OCI-LY7 (cell line): ENCODE measurements at regions not wholly inside any gene's neighbourhood (a gene's known extent, or its start where the extent isn't known, plus 50 kb on each side); places are given as distances from the start of the nearest gene placed in this dataset.

Experiments used
- BruUV-seq: library from RNA; stranded (reverse); fragments of 400-500 nt; replicated peaks from 2 replicates; lab custom pipeline; 2021; lab: Mats Ljungman, UMichigan
- CTCF ChIA-PET: fragments of 300-600 bp; sonication (Branson Sonifier 250); formaldehyde crosslinking; loops from one replicate; lab custom pipeline; 2022; ENCODE audit warnings: antibody characterized with exemption; ENCODE audit not compliant: unreplicated experiment; lab: Charles Lee
- POLR2A ChIA-PET: fragments of 300-600 bp; sonication (Branson Sonifier 250); formaldehyde crosslinking; loops from one replicate; lab custom pipeline; 2022; ENCODE audit warnings: antibody characterized with exemption; lab: Charles Lee
- DNase-seq: peaks from one replicate; pipeline ENCODE4 v3.0.0-alpha.2; 2015; ENCODE audit warnings: low spot score
- H2AFZ ChIP-seq: fragments of 200-600 bp; sonication (generic), shearing (Covaris generic); 2 replicates; pipeline ENCODE4 v1.6.1; 2014; ENCODE audit warnings: mild to moderate bottlenecking, antibody characterized with exemption, low read length, moderate library complexity
- H3K27ac ChIP-seq: fragments of 200-600 bp; sonication (generic); 2 replicates; pipeline ENCODE4 v1.5.1; 2014; ENCODE audit warnings: mixed run types, low read depth, mild to moderate bottlenecking, moderate library complexity, low read length, inconsistent platforms; ENCODE audit not compliant: poor library complexity, severe bottlenecking
- H3K36me3 ChIP-seq: fragments of 200-600 bp; sonication (generic); 2 replicates; pipeline ENCODE4 v1.6.1; 2014; ENCODE audit warnings: mild to moderate bottlenecking, antibody characterized with exemption, low read length, moderate library complexity, mixed read lengths; ENCODE audit not compliant: insufficient read depth
- H3K4me1 ChIP-seq: fragments of 200-600 bp; sonication (generic); 2 replicates; pipeline ENCODE4 v1.5.1; 2014; ENCODE audit warnings: mild to moderate bottlenecking, low read length; ENCODE audit not compliant: insufficient read depth, poor library complexity, severe bottlenecking
- H3K4me2 ChIP-seq: fragments of 200-600 bp; sonication (generic); 2 replicates; pipeline ENCODE4 v1.6.1; 2014; ENCODE audit warnings: mild to moderate bottlenecking, low read length
- H3K4me3 ChIP-seq: fragments of 200-600 bp; sonication (generic); 2 replicates; pipeline ENCODE4 v1.5.1; 2014; ENCODE audit warnings: mild to moderate bottlenecking, low read depth, low read length; ENCODE audit not compliant: poor library complexity, severe bottlenecking
- H3K79me2 ChIP-seq: fragments of 200-600 bp; sonication (generic); 2 replicates; pipeline ENCODE4 v1.6.1; 2016; ENCODE audit warnings: low read depth, mild to moderate bottlenecking, low read length, moderate library complexity, mixed read lengths; ENCODE audit not compliant: insufficient read depth
- H3K9me2 ChIP-seq: fragments of 200-600 bp; sonication (generic); 2 replicates; pipeline ENCODE4 v1.6.1; 2016; ENCODE audit warnings: mild to moderate bottlenecking, low read length, mixed read lengths; ENCODE audit not compliant: insufficient read depth
- H3K9me3 ChIP-seq: fragments of 200-600 bp; sonication (generic); 2 replicates; pipeline ENCODE4 v1.6.1; 2014; ENCODE audit warnings: mild to moderate bottlenecking, mixed run types, low read length, mixed read lengths
- H4K20me1 ChIP-seq: fragments of 200-600 bp; sonication (generic); 2 replicates; pipeline ENCODE4 v1.6.1; 2014; ENCODE audit warnings: mild to moderate bottlenecking, antibody characterized with exemption, low read length, moderate library complexity, mixed read lengths; ENCODE audit not compliant: insufficient read depth
- EZH2phosphoT487 ChIP-seq: fragments of 200-600 bp; sonication (generic); IDR thresholded peaks from 2 replicates; pipeline ENCODE4 v1.6.1; 2018; ENCODE audit warnings: low read depth, borderline replicate concordance, mild to moderate bottlenecking, mixed run types, antibody characterized with exemption, low read length, moderate library complexity, mixed read lengths
- intact Hi-C: fragments of 100-400 bp; cut with micrococcal nuclease; formaldehyde crosslinking; loops from one replicate; pipeline ENCODE4 v1.10.0; 2022; ENCODE audit not compliant: unreplicated experiment
- TF ChIP-seq, protein P1 (sequence below): fragments of 200-600 bp; sonication (generic); conservative IDR thresholded peaks from 2 replicates; pipeline ENCODE4 v1.5.1; 2014; ENCODE audit warnings: mild to moderate bottlenecking, antibody characterized with exemption, low read length, moderate library complexity, mixed read lengths

DNA sequence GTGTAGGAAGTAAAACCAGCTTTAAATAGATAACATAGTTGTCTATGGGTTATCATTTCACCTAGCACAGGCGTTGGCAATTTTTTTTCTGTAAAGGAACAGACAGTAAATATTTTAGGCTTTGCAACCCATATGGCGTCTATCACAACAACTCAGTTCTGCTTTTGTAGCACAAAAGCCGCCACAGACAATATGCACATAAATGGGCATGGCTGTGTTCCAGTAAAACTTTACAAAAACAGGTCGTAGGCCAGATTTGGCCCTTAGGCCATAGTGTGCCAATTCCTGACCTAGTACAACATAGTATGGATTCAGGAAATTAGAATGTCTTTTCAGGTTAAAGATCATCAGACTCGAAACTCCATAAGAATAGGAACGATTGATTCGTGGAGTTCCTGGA, 265.3 kb upstream of the GK2 start:
- 0 out of 2 replicates have a peak, but pooled peaks cover 4% of the 10 kb centered on the region for H3K9me3 ChIP-seq

DNA sequence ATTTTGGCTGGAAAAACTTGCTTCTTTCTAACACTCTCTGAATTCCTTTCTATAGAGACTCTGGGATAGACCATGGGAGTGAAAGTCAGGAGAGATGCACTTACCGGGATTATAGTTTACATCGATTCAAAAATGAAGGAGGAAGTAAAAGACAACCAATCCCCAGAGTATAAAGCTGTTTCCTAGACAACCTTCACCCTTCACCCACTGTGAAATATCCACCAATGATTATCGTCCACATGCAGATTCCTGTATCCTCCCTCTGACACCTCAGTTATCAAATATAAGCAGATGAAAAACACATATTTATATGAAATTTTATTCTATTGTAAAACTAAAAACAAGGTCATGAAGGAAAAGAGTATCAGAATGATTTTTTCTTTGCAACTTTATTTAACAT, 258.8 kb upstream of the GK2 start:
- Histone ChIP-seq H3K4me3 (no peak overlapping the region), H3K4me2 (no peak overlapping the region), H3K9me3 (no peaks in the 10 kb centered on the region), H3K79me2 (no peaks in the 10 kb centered on the region), H3K36me3 (no peaks in the 10 kb centered on the region), H3K9me2 (no peaks in the 10 kb centered on the region), H4K20me1 (no peaks in the 10 kb centered on the region), H3K27ac (no peak overlapping the region), H2AFZ (no peak overlapping the region), H3K4me1 (no peaks in the 10 kb centered on the region)
- DNase-seq = no peak
- no peak for TF ChIP-seq EZH2phosphoT487
- TF ChIP-seq, protein P1, sequence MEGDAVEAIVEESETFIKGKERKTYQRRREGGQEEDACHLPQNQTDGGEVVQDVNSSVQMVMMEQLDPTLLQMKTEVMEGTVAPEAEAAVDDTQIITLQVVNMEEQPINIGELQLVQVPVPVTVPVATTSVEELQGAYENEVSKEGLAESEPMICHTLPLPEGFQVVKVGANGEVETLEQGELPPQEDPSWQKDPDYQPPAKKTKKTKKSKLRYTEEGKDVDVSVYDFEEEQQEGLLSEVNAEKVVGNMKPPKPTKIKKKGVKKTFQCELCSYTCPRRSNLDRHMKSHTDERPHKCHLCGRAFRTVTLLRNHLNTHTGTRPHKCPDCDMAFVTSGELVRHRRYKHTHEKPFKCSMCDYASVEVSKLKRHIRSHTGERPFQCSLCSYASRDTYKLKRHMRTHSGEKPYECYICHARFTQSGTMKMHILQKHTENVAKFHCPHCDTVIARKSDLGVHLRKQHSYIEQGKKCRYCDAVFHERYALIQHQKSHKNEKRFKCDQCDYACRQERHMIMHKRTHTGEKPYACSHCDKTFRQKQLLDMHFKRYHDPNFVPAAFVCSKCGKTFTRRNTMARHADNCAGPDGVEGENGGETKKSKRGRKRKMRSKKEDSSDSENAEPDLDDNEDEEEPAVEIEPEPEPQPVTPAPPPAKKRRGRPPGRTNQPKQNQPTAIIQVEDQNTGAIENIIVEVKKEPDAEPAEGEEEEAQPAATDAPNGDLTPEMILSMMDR = no peak
- BruUV-seq = no TSS peak
- POLR2A ChIA-PET = no interaction called here
- CTCF ChIA-PET = no interaction called here
- intact Hi-C loops = no loop called here

More for the DNA sequence above, 265.3 kb upstream of the GK2 start:
- ChIA-PET CTCF (no interaction called here), POLR2A (no interaction called here)
- no peaks in the 10 kb centered on the region for H3K36me3 ChIP-seq
- no peak overlapping the region for H3K4me2 ChIP-seq
- H3K27ac ChIP-seq = no peak overlapping the region
- H3K4me3 ChIP-seq = no peak overlapping the region
- H3K4me1 ChIP-seq = no peaks in the 10 kb centered on the region
- intact Hi-C loops = no loop called here
- H3K79me2 ChIP-seq = no peaks in the 10 kb centered on the region
- H4K20me1 ChIP-seq = no peaks in the 10 kb centered on the region
- no peak overlapping the region for H2AFZ ChIP-seq
- no TSS peak for BruUV-seq
- TF ChIP-seq, protein P1 = no peak
- no peak for TF ChIP-seq EZH2phosphoT487
- no peaks in the 10 kb centered on the region for H3K9me2 ChIP-seq
- no peak for DNase-seq

DNA sequence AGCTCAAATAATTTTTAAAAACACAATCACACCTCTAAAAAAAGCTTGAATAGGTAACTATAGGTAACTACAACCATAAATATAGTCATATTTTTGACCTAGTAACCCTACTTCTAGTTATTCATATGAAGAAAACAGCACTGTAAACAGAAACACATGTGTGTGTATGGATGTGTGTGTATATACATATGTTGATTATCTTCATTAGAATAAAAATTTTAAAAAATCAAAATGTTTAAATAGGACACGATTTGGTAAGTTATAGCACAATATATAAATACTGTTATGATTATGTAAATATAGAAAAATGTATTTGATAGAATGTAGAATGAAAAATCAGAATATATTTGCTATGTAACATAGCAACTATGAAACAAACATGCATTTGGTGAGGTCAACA, 258.1 kb upstream of the GK2 start:
- Histone ChIP-seq H3K79me2 (no peaks in the 10 kb centered on the region), H2AFZ (no peak overlapping the region), H3K27ac (no peak overlapping the region), H3K9me2 (no peaks in the 10 kb centered on the region), H3K4me1 (no peaks in the 10 kb centered on the region), H4K20me1 (no peaks in the 10 kb centered on the region), H3K9me3 (no peaks in the 10 kb centered on the region), H3K4me3 (no peak overlapping the region), H3K4me2 (no peak overlapping the region), H3K36me3 (no peaks in the 10 kb centered on the region)
- intact Hi-C loops = no loop called here
- DNase-seq = no peak
- ChIA-PET POLR2A (no interaction called here), CTCF (no interaction called here)
- BruUV-seq = no TSS peak
- TF ChIP-seq EZH2phosphoT487 = no peak
- TF ChIP-seq, protein P1 = no peak
